ENCODE measurements at regions not wholly inside any gene's neighbourhood (a gene's known extent, or its start where the extent isn't known, plus 50 kb on each side); places are given as distances from the start of the nearest gene placed in this dataset.
"Not testable (repeated sequence)": the region's sequence is repeated elsewhere in the genome, so short reads cannot be mapped to it uniquely, and the experiment has no call there.

- no peak for DNase-seq (ENCODE audit: low spot score)
Measured at GRCh38 chr3:20343790-20344189, 157.8 kb upstream of the SGO1 start.

GRCh38 chr3:20340324-20340928, 154.4 kb upstream of the SGO1 start:
- DNase-seq (ENCODE audit: low spot score) = peak; percentile 79

GRCh38 chr3:20336572-20336971, 150.6 kb upstream of the SGO1 start:
- no peak for DNase-seq (ENCODE audit: low spot score)

GRCh38 chr3:20334842-20335241, 148.8 kb upstream of the SGO1 start:
- DNase-seq (ENCODE audit: low spot score) = no peak

GRCh38 chr3:20327889-20328288, 141.9 kb upstream of the SGO1 start:
- DNase-seq (ENCODE audit: low spot score) = no peak

- DNase-seq (ENCODE audit: low spot score) = no peak
Measured at GRCh38 chr3:20326541-20326940, 140.5 kb upstream of the SGO1 start.

- no peak for DNase-seq (ENCODE audit: low spot score)
Measured at GRCh38 chr3:20325563-20325962, 139.6 kb upstream of the SGO1 start.

GRCh38 chr3:20324664-20325478, 138.9 kb upstream of the SGO1 start:
- no peak for DNase-seq (ENCODE audit: low spot score)

- DNase-seq (ENCODE audit: low spot score) = no peak
Measured at GRCh38 chr3:20323307-20323927, 137.4 kb upstream of the SGO1 start.

- no peak for DNase-seq (ENCODE audit: low spot score)
Measured at GRCh38 chr3:20322085-20322484, 136.1 kb upstream of the SGO1 start.

GRCh38 chr3:20321391-20322047, 135.5 kb upstream of the SGO1 start:
- no peak for DNase-seq (ENCODE audit: low spot score)

GRCh38 chr3:20320489-20320888, 134.5 kb upstream of the SGO1 start:
- DNase-seq (ENCODE audit: low spot score) = no peak

- no peak for DNase-seq (ENCODE audit: low spot score)
Measured at GRCh38 chr3:20319551-20319950, 133.5 kb upstream of the SGO1 start.

GRCh38 chr3:20317616-20318015, 131.6 kb upstream of the SGO1 start:
- no peak for DNase-seq (ENCODE audit: low spot score)

GRCh38 chr3:20316238-20316637, 130.2 kb upstream of the SGO1 start:
- no peak for DNase-seq (ENCODE audit: low spot score)

GRCh38 chr3:20310629-20311028, 124.6 kb upstream of the SGO1 start:
- DNase-seq (ENCODE audit: low spot score) = no peak

GRCh38 chr3:20307383-20307782, 121.4 kb upstream of the SGO1 start:
- DNase-seq (ENCODE audit: low spot score) = no peak

- no peak for DNase-seq (ENCODE audit: low spot score)
Measured at GRCh38 chr3:20305647-20306046, 119.6 kb upstream of the SGO1 start.

GRCh38 chr3:20302766-20303165, 116.8 kb upstream of the SGO1 start:
- DNase-seq (ENCODE audit: low spot score) = no peak

GRCh38 chr3:20288050-20288449, 102.0 kb upstream of the SGO1 start:
- DNase-seq (ENCODE audit: low spot score) = no peak

- DNase-seq (ENCODE audit: low spot score) = no peak
Measured at GRCh38 chr3:20280257-20280656, 94.3 kb upstream of the SGO1 start.

- not testable (repeated sequence) for DNase-seq (ENCODE audit: low spot score)
Measured at GRCh38 chr3:20265977-20266376, 80.0 kb upstream of the SGO1 start.

All from HT-29 (cell line).